Neural progenitor cell (in vitro differentiated cells): ENCODE measurements at regions not wholly inside any gene's neighbourhood (a gene's known extent, or its start where the extent isn't known, plus 50 kb on each side); places are given as distances from the start of the nearest gene placed in this dataset.

Source experiments
- EZH2phosphoT487 ChIP-seq: fragments of 200-600 bp; sonication (generic); IDR thresholded peaks from 2 replicates; pipeline ENCODE4 v1.6.1; 2017; ENCODE audit warnings: antibody characterized with exemption
- TF ChIP-seq, protein P1 (sequence below): fragments of 200-600 bp; sonication (generic); IDR thresholded peaks from 2 replicates; pipeline ENCODE4 v1.5.1; 2017; ENCODE audit warnings: antibody characterized with exemption, mild to moderate bottlenecking

DNA sequence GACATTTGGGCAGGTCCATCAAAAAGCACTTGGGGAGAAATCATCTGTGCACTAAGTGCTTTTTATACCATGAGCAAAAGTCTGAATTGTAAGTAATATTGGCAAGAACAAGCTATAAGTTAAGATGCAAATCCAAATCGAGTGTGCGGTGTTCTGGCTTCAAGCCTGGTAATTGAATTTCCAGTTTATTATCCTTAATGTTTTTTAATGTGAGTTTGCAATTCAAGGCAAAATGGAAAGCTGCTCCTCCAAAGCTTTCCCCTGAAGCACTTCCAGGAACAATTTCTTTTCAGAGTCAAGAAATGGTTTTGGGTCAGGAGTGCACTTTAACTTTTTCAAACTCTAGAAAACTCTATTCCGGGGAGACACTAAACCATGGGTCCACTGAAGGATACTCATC lies 445.7 kb downstream of the TOX3 start:
- no peak for TF ChIP-seq EZH2phosphoT487
- TF ChIP-seq, protein P1, sequence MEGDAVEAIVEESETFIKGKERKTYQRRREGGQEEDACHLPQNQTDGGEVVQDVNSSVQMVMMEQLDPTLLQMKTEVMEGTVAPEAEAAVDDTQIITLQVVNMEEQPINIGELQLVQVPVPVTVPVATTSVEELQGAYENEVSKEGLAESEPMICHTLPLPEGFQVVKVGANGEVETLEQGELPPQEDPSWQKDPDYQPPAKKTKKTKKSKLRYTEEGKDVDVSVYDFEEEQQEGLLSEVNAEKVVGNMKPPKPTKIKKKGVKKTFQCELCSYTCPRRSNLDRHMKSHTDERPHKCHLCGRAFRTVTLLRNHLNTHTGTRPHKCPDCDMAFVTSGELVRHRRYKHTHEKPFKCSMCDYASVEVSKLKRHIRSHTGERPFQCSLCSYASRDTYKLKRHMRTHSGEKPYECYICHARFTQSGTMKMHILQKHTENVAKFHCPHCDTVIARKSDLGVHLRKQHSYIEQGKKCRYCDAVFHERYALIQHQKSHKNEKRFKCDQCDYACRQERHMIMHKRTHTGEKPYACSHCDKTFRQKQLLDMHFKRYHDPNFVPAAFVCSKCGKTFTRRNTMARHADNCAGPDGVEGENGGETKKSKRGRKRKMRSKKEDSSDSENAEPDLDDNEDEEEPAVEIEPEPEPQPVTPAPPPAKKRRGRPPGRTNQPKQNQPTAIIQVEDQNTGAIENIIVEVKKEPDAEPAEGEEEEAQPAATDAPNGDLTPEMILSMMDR = no peak
